Neural cell (in vitro differentiated cells): ENCODE measurements at regions not wholly inside any gene's neighbourhood (a gene's known extent, or its start where the extent isn't known, plus 50 kb on each side); places are given as distances from the start of the nearest gene placed in this dataset.

Experiments used
- H2AFZ ChIP-seq: fragments of 200-600, 300-800 bp; sonication (generic), shearing (Covaris generic); 2 replicates; pipeline ENCODE4 v1.6.0; 2014; ENCODE audit warnings: low read depth, mild to moderate bottlenecking, antibody characterized with exemption, low read length, moderate library complexity
- H3F3A ChIP-seq: fragments of 200-600 bp; shearing (Covaris generic); 2 replicates; pipeline ENCODE4 v1.6.1; 2016; ENCODE audit warnings: mild to moderate bottlenecking, moderate library complexity, mixed read lengths, antibody characterized with exemption, low read length; ENCODE audit not compliant: insufficient read depth, poor library complexity, severe bottlenecking
- H3K27ac ChIP-seq: fragments of 200-600, 300-800 bp; sonication (generic), shearing (Covaris generic); 2 replicates; pipeline ENCODE4 v1.5.1; 2014; ENCODE audit warnings: mild to moderate bottlenecking, low read length, moderate library complexity
- H3K27me3 ChIP-seq: fragments of 300-800, 200-600 bp; sonication (generic), shearing (Covaris generic); 2 replicates; pipeline ENCODE4 v1.6.0; 2014; ENCODE audit warnings: mild to moderate bottlenecking, low read depth, low read length, moderate library complexity; ENCODE audit not compliant: insufficient read depth
- H3K36me3 ChIP-seq: fragments of 300-800, 200-600 bp; sonication (generic), shearing (Covaris generic); 2 replicates; pipeline ENCODE4 v1.5.1; 2014; ENCODE audit warnings: mild to moderate bottlenecking, antibody characterized with exemption, low read length, moderate library complexity; ENCODE audit not compliant: insufficient read depth
- H3K4me2 ChIP-seq: fragments of 300-800, 200-600 bp; sonication (generic), shearing (Covaris generic); 2 replicates; pipeline ENCODE4 v1.6.0; 2014; ENCODE audit warnings: mild to moderate bottlenecking, low read length
- H3K4me3 ChIP-seq: fragments of 300-800, 200-600 bp; sonication (generic), shearing (Covaris generic); 2 replicates; pipeline ENCODE4 v1.5.1; 2014; ENCODE audit warnings: mild to moderate bottlenecking, low read length, moderate library complexity
- H3K79me2 ChIP-seq: fragments of 200-600 bp; shearing (Covaris generic); replicated peaks from 2 replicates; pipeline ENCODE4 v1.6.0; 2014; ENCODE audit warnings: mild to moderate bottlenecking, low read length, moderate library complexity; ENCODE audit not compliant: insufficient read depth
- H3K9ac ChIP-seq: fragments of 300-800, 200-600 bp; sonication (generic), shearing (Covaris generic); 2 replicates; pipeline ENCODE4 v1.6.1; 2016; ENCODE audit warnings: mild to moderate bottlenecking, low read length, mixed read lengths
- H3K9me2 ChIP-seq: fragments of 200-600 bp; shearing (Covaris generic); 2 replicates; pipeline ENCODE4 v1.6.1; 2016; ENCODE audit warnings: mild to moderate bottlenecking, low read length, mixed read lengths; ENCODE audit not compliant: insufficient read depth
- H3K9me3 ChIP-seq: fragments of 200-600, 300-800 bp; sonication (generic), shearing (Covaris generic); 2 replicates; pipeline ENCODE4 v1.6.1; 2016; ENCODE audit warnings: mild to moderate bottlenecking, mixed run types, low read length, moderate library complexity, mixed read lengths
- H4K20me1 ChIP-seq: fragments of 200-600 bp; shearing (Covaris generic); 2 replicates; pipeline ENCODE4 v1.6.1; 2016; ENCODE audit warnings: mild to moderate bottlenecking, mixed run types; ENCODE audit not compliant: insufficient read depth
- CTCF ChIP-seq: fragments of 450-650 bp; IDR thresholded peaks from 2 replicates; pipeline ENCODE4 v1.5.1; 2014; ENCODE audit warnings: antibody characterized with exemption, mild to moderate bottlenecking, moderate library complexity; ENCODE audit not compliant: poor library complexity, severe bottlenecking
- EP300 ChIP-seq: fragments of 450-650 bp; conservative IDR thresholded peaks from 2 replicates; pipeline ENCODE4 v1.6.1; 2014; ENCODE audit warnings: antibody characterized with exemption, mild to moderate bottlenecking, moderate library complexity; ENCODE audit not compliant: poor library complexity, severe bottlenecking
- EZH2 ChIP-seq: fragments of 200-600, 300-800 bp; shearing (Covaris generic), sonication (generic); IDR thresholded peaks from 2 replicates; pipeline ENCODE4 v1.6.1; 2014; ENCODE audit warnings: antibody characterized with exemption, low read length, borderline replicate concordance, mild to moderate bottlenecking; ENCODE audit not compliant: insufficient read depth, poor library complexity, severe bottlenecking
- MXI1 ChIP-seq: fragments of 450-650 bp; conservative IDR thresholded peaks from 2 replicates; pipeline ENCODE4 v1.6.1; 2014; ENCODE audit warnings: antibody characterized with exemption, mild to moderate bottlenecking; ENCODE audit not compliant: poor library complexity, severe bottlenecking
- POLR2AphosphoS5 ChIP-seq: IDR thresholded peaks from 2 replicates; pipeline ENCODE4 v1.6.1; 2012
- RAD21 ChIP-seq: fragments of 450-650 bp; conservative IDR thresholded peaks from 2 replicates; pipeline ENCODE4 v1.6.1; 2014; ENCODE audit warnings: antibody characterized with exemption, mild to moderate bottlenecking, moderate library complexity
- REST ChIP-seq: IDR thresholded peaks from 2 replicates; pipeline ENCODE4 v1.6.1; 2012; ENCODE audit warnings: borderline replicate concordance
- SMC3 ChIP-seq: fragments of 450-650 bp; conservative IDR thresholded peaks from 2 replicates; pipeline ENCODE4 v1.6.1; 2014; ENCODE audit warnings: antibody characterized with exemption, mild to moderate bottlenecking, moderate library complexity; ENCODE audit not compliant: poor library complexity
- TAF1 ChIP-seq: IDR thresholded peaks from 2 replicates; pipeline ENCODE4 v1.6.1; 2012; ENCODE audit warnings: low read depth

- no peak overlapping the region for H3K27ac ChIP-seq
- no peaks in the 10 kb centered on the region for H3K9me2 ChIP-seq
- H3K36me3 ChIP-seq, result no peaks in the 10 kb centered on the region
- H3K4me2 ChIP-seq, result no peak overlapping the region
- no peaks in the 10 kb centered on the region for H3K27me3 ChIP-seq
- H3K79me2 ChIP-seq, result no peaks in the 10 kb centered on the region
- H3K9ac ChIP-seq, result no peak overlapping the region
- no peak overlapping the region for H3K4me3 ChIP-seq
- H3F3A ChIP-seq, result no peaks in the 10 kb centered on the region
- TF ChIP-seq EZH2 (no peak), MXI1 (no peak), CTCF (no peak)
- no peaks in the 10 kb centered on the region for H3K9me3 ChIP-seq
- no peaks in the 10 kb centered on the region for H4K20me1 ChIP-seq
- no peak overlapping the region for H2AFZ ChIP-seq
Measured at GRCh38 chr2:122022531-122022930, 267.1 kb downstream of the TSN start.

- no peaks in the 10 kb centered on the region for H3K27me3 ChIP-seq
- TF ChIP-seq MXI1, result no peak
- TF ChIP-seq POLR2AphosphoS5, result no peak
- no peak for TF ChIP-seq RAD21
- no peak for TF ChIP-seq TAF1
- H3F3A ChIP-seq, result no peaks in the 10 kb centered on the region
- no peaks in the 10 kb centered on the region for H3K36me3 ChIP-seq
- no peaks in the 10 kb centered on the region for H3K79me2 ChIP-seq
- no peak overlapping the region for H3K4me2 ChIP-seq
- H2AFZ ChIP-seq, result no peak overlapping the region
- no peak overlapping the region for H3K4me3 ChIP-seq
- H4K20me1 ChIP-seq, result no peaks in the 10 kb centered on the region
- no peaks in the 10 kb centered on the region for H3K9me2 ChIP-seq
- H3K9ac ChIP-seq, result no peak overlapping the region
- no peak overlapping the region for H3K27ac ChIP-seq
- H3K9me3 ChIP-seq, result no peaks in the 10 kb centered on the region
Measured at GRCh38 chr2:122023059-122023864, 267.8 kb downstream of the TSN start.

GRCh38 chr2:122027510-122028217 is 272.2 kb downstream of the TSN start:
- H3K4me2 ChIP-seq, result no peak overlapping the region
- no peaks in the 10 kb centered on the region for H3K27me3 ChIP-seq
- TF ChIP-seq MXI1 (no peak), REST (no peak), SMC3 (no peak), CTCF (no peak), EP300 (no peak), RAD21 (no peak), POLR2AphosphoS5 (no peak), EZH2 (no peak), TAF1 (no peak)

More at GRCh38 chr2:122027510-122028217, 272.2 kb downstream of the TSN start:
- Histone ChIP-seq H2AFZ (no peak overlapping the region), H3K9ac (no peak overlapping the region), H4K20me1 (no peaks in the 10 kb centered on the region), H3K36me3 (no peaks in the 10 kb centered on the region), H3F3A (no peaks in the 10 kb centered on the region), H3K79me2 (no peaks in the 10 kb centered on the region), H3K9me2 (no peaks in the 10 kb centered on the region), H3K27ac (no peak overlapping the region), H3K4me3 (no peak overlapping the region), H3K9me3 (no peaks in the 10 kb centered on the region)
